HEK293 (cell line): ENCODE measurements at regions not wholly inside any gene's neighbourhood (a gene's known extent, or its start where the extent isn't known, plus 50 kb on each side); places are given as distances from the start of the nearest gene placed in this dataset.

Source experiments
- CTCF ChIA-PET: fragments of 350-600 bp; formaldehyde crosslinking; extraction: SDS; loops from one replicate; lab custom pipeline; 2021; ENCODE audit warnings: antibody characterized with exemption; lab: Yijun Ruan, JAX
- POLR2A ChIA-PET: fragments of 300-600 bp; formaldehyde crosslinking; extraction: SDS; loops from one replicate; lab custom pipeline; 2020; ENCODE audit warnings: antibody characterized with exemption, inconsistent platforms; lab: Yijun Ruan, JAX
- H3K27ac ChIP-seq: fragments of 200-500 bp; sonication (Bioruptor generic); 2 replicates; pipeline ENCODE4 v1.5.1; 2014; ENCODE audit warnings: low read depth, low read length, control low read depth, inconsistent platforms; ENCODE audit errors: extremely low read depth
- H3K36me3 ChIP-seq, 2 experiments: fragments of 200-500 bp in 1 of 2; sonication (Bioruptor generic) in 1 of 2; 1 replicate in 1 of 2; 2 replicates in 1 of 2; pipeline ENCODE4 v1.5.1; 2014 to 2017; ENCODE audit warnings: inconsistent platforms in 2 of 2, low read length in 2 of 2; ENCODE audit not compliant: control insufficient read depth in 2 of 2, insufficient read depth in 1 of 2
- H3K4me1 ChIP-seq: fragments of 200-500 bp; sonication (Bioruptor generic); 2 replicates; pipeline ENCODE4 v1.5.1; 2014; ENCODE audit warnings: mild to moderate bottlenecking, low read length, inconsistent platforms; ENCODE audit not compliant: control insufficient read depth, insufficient read depth
- H3K4me3 ChIP-seq: 2 replicates; pipeline ENCODE4 v1.5.1; 2011; ENCODE audit warnings: low read depth, mild to moderate bottlenecking, control low read depth, low read length, moderate library complexity
- H3K9me3 ChIP-seq: fragments of 200-500 bp; sonication (Bioruptor generic); 2 replicates; pipeline ENCODE4 v1.5.1; 2014; ENCODE audit warnings: low read depth, low read length, inconsistent platforms; ENCODE audit not compliant: control insufficient read depth, insufficient read depth
- BCL6B ChIP-seq: fragments of 450-650 bp; formaldehyde crosslinking; IDR thresholded peaks from 2 replicates; pipeline ENCODE4 v1.5.1; 2017; ENCODE audit warnings: missing biosample characterization, missing genetic modification characterization
- MZF1 ChIP-seq: fragments of 450-650 bp; formaldehyde crosslinking; IDR thresholded peaks from 2 replicates; pipeline ENCODE4 v1.5.1; 2017; ENCODE audit warnings: missing biosample characterization, missing genetic modification characterization, borderline replicate concordance
- PRDM10 ChIP-seq: fragments of 450-650 bp; formaldehyde crosslinking; IDR thresholded peaks from 2 replicates; pipeline ENCODE4 v1.5.1; 2016; ENCODE audit warnings: missing biosample characterization, missing genetic modification characterization
- SCRT1 ChIP-seq: fragments of 450-650 bp; formaldehyde crosslinking; IDR thresholded peaks from 2 replicates; pipeline ENCODE4 v1.5.1; 2016; ENCODE audit warnings: missing biosample characterization, missing genetic modification characterization, borderline replicate concordance
- ZBTB17 ChIP-seq: fragments of 450-650 bp; formaldehyde crosslinking; IDR thresholded peaks from 2 replicates; pipeline ENCODE4 v1.5.1; 2016; ENCODE audit warnings: missing biosample characterization, missing genetic modification characterization
- ZEB2 ChIP-seq: fragments of 450-650 bp; formaldehyde crosslinking; IDR thresholded peaks from 2 replicates; pipeline ENCODE4 v1.5.1; 2016; ENCODE audit warnings: missing biosample characterization, missing genetic modification characterization
- ZFHX2 ChIP-seq: fragments of 450-650 bp; formaldehyde crosslinking; conservative IDR thresholded peaks from 2 replicates; pipeline ENCODE4 v1.5.1; 2016; ENCODE audit warnings: missing biosample characterization, missing genetic modification characterization
- ZNF18 ChIP-seq: fragments of 450-650 bp; formaldehyde crosslinking; IDR thresholded peaks from 2 replicates; pipeline ENCODE4 v1.5.1; 2016; ENCODE audit warnings: missing biosample characterization, missing genetic modification characterization
- ZNF202 ChIP-seq: fragments of 450-650 bp; formaldehyde crosslinking; IDR thresholded peaks from 2 replicates; pipeline ENCODE4 v1.5.1; 2016; ENCODE audit warnings: missing biosample characterization, missing genetic modification characterization, borderline replicate concordance
- ZNF510 ChIP-seq: fragments of 450-650 bp; formaldehyde crosslinking; IDR thresholded peaks from 2 replicates; pipeline ENCODE4 v1.5.1; 2018; ENCODE audit warnings: mild to moderate bottlenecking, missing genetic modification characterization, missing biosample characterization; ENCODE audit not compliant: insufficient replicate concordance
- ZNF561 ChIP-seq: fragments of 450-650 bp; IDR thresholded peaks from 2 replicates; pipeline ENCODE4 v1.5.1; 2018; ENCODE audit warnings: missing biosample characterization, missing genetic modification characterization, borderline replicate concordance
- ZNF585B ChIP-seq: fragments of 450-650 bp; formaldehyde crosslinking; IDR thresholded peaks from 2 replicates; pipeline ENCODE4 v1.5.1; 2016; ENCODE audit warnings: missing biosample characterization, missing genetic modification characterization
- ZNF776 ChIP-seq: fragments of 450-650 bp; formaldehyde crosslinking; IDR thresholded peaks from 2 replicates; pipeline ENCODE4 v1.5.0; 2017; ENCODE audit warnings: missing biosample characterization, missing genetic modification characterization, borderline replicate concordance
- ZNF777 ChIP-seq: fragments of 450-650 bp; formaldehyde crosslinking; IDR thresholded peaks from 2 replicates; pipeline ENCODE4 v1.5.1; 2017; ENCODE audit warnings: missing biosample characterization, missing genetic modification characterization, borderline replicate concordance
- ZNF837 ChIP-seq: fragments of 450-650 bp; formaldehyde crosslinking; IDR thresholded peaks from 2 replicates; pipeline ENCODE4 v1.5.1; 2016; ENCODE audit warnings: missing biosample characterization, missing genetic modification characterization
- ZNF843 ChIP-seq: fragments of 450-650 bp; formaldehyde crosslinking; IDR thresholded peaks from 2 replicates; pipeline ENCODE4 v1.5.1; 2016; ENCODE audit warnings: missing biosample characterization, missing genetic modification characterization
- ZSCAN18 ChIP-seq: fragments of 450-650 bp; formaldehyde crosslinking; IDR thresholded peaks from 2 replicates; pipeline ENCODE4 v1.5.1; 2016; ENCODE audit warnings: missing biosample characterization, missing genetic modification characterization
- TF ChIP-seq, protein P1 (sequence below): fragments of 450-650 bp; formaldehyde crosslinking; IDR thresholded peaks from 2 replicates; pipeline ENCODE4 v1.5.1; 2016; ENCODE audit warnings: missing biosample characterization, missing genetic modification characterization
- TF ChIP-seq, protein P2 (sequence below): sonication (generic); formaldehyde crosslinking; IDR thresholded peaks from 2 replicates; pipeline ENCODE4 v1.8.1; 2022; ENCODE audit warnings: mild to moderate bottlenecking, moderate library complexity, missing genetic modification reagents
- TF ChIP-seq, protein P3 (sequence below): fragments of 450-650 bp; formaldehyde crosslinking; IDR thresholded peaks from 2 replicates; pipeline ENCODE4 v1.5.1; 2017; ENCODE audit warnings: missing biosample characterization, mild to moderate bottlenecking, missing genetic modification characterization, moderate library complexity
- TF ChIP-seq, protein P4 (sequence below): fragments of 450-650 bp; formaldehyde crosslinking; IDR thresholded peaks from 2 replicates; pipeline ENCODE4 v1.5.1; 2016; ENCODE audit warnings: missing biosample characterization, missing genetic modification characterization

DNA sequence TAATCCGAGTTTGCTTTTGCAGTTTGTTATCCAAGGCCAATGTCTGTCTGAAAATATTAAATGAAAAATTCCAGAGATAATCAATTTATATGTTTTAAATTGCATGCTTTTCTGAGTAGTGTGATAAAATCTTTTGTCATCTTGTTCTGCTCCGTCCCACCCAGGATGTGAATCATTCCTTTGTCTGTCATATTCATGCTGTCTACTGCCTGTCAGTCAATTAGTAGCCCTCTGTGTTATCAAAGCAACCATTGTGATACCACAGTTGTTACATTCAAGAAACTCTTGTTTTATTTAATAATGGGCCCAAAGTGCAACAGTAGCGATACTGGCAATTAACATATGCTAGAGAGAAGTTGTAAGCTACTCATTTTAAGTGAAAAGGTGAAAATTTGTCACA, 819.3 kb downstream of the BRINP3 start (continued):
- TF ChIP-seq ZSCAN18 = no peak

DNA sequence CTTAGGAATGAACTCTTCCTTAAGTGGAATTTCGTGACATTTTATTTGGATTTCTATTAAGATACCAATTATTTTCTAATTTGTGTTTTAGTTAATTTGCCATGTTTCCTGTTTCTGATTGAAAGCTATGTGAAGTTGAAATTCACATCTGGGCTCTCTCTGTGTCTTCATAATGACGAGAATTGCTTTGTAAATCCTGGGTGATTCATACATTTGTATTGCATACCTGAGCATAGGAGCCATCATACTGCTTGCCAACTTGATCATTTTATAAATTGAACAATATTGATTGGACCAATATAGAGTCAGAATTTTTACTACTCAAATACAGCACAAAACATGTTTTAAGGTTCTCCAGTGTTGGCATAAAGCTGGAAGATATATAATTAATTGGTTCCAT, 817.9 kb downstream of the BRINP3 start:
- Histone ChIP-seq H3K9me3 (no peaks in the 10 kb centered on the region), H3K4me1 (no peaks in the 10 kb centered on the region), H3K4me3 (no peak overlapping the region), H3K27ac (no peak overlapping the region), H3K36me3 (no peaks in the 10 kb centered on the region)
- CTCF ChIA-PET = interaction anchor here (0.6 to 0.7 kb wide), 2 partner anchors 39 to 492 kb away, joined by 3 to 5 read pairs; no protein-coding TSS in a partner anchor
- POLR2A ChIA-PET = no interaction called here
- TF ChIP-seq ZNF510 (tag by site-specific recombination) (no peak), PRDM10 (no peak), ZNF776 (no peak), ZNF843 (tag by site-specific recombination) (no peak), BCL6B (tag by site-specific recombination) (no peak), SCRT1 (tag by site-specific recombination) (no peak), ZNF202 (tag by site-specific recombination) (no peak), ZNF777 (tag by site-specific recombination) (no peak), ZNF561 (no peak), ZBTB17 (no peak), ZNF585B (tag by site-specific recombination) (no peak), MZF1 (tag by site-specific recombination) (no peak), ZEB2 (tag by site-specific recombination) (no peak), ZNF18 (tag by site-specific recombination) (no peak), ZFHX2 (tag by site-specific recombination) (no peak), ZNF837 (tag by site-specific recombination) (no peak)
- TF ChIP-seq, protein P1, sequence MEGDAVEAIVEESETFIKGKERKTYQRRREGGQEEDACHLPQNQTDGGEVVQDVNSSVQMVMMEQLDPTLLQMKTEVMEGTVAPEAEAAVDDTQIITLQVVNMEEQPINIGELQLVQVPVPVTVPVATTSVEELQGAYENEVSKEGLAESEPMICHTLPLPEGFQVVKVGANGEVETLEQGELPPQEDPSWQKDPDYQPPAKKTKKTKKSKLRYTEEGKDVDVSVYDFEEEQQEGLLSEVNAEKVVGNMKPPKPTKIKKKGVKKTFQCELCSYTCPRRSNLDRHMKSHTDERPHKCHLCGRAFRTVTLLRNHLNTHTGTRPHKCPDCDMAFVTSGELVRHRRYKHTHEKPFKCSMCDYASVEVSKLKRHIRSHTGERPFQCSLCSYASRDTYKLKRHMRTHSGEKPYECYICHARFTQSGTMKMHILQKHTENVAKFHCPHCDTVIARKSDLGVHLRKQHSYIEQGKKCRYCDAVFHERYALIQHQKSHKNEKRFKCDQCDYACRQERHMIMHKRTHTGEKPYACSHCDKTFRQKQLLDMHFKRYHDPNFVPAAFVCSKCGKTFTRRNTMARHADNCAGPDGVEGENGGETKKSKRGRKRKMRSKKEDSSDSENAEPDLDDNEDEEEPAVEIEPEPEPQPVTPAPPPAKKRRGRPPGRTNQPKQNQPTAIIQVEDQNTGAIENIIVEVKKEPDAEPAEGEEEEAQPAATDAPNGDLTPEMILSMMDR (tag by site-specific recombination) = no peak
- TF ChIP-seq, protein P2, sequence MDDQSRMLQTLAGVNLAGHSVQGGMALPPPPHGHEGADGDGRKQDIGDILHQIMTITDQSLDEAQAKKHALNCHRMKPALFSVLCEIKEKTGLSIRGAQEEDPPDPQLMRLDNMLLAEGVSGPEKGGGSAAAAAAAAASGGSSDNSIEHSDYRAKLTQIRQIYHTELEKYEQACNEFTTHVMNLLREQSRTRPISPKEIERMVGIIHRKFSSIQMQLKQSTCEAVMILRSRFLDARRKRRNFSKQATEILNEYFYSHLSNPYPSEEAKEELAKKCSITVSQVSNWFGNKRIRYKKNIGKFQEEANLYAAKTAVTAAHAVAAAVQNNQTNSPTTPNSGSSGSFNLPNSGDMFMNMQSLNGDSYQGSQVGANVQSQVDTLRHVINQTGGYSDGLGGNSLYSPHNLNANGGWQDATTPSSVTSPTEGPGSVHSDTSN (CRISPR knock-in tag) = no peak
- TF ChIP-seq, protein P3, sequence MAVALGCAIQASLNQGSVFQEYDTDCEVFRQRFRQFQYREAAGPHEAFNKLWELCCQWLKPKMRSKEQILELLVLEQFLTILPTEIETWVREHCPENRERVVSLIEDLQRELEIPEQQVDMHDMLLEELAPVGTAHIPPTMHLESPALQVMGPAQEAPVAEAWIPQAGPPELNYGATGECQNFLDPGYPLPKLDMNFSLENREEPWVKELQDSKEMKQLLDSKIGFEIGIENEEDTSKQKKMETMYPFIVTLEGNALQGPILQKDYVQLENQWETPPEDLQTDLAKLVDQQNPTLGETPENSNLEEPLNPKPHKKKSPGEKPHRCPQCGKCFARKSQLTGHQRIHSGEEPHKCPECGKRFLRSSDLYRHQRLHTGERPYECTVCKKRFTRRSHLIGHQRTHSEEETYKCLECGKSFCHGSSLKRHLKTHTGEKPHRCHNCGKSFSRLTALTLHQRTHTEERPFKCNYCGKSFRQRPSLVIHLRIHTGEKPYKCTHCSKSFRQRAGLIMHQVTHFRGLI (tag by site-specific recombination) = no peak
- TF ChIP-seq, protein P4, sequence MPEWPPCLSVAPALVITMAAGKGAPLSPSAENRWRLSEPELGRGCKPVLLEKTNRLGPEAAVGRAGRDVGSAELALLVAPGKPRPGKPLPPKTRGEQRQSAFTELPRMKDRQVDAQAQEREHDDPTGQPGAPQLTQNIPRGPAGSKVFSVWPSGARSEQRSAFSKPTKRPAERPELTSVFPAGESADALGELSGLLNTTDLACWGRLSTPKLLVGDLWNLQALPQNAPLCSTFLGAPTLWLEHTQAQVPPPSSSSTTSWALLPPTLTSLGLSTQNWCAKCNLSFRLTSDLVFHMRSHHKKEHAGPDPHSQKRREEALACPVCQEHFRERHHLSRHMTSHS (tag by site-specific recombination) = no peak
